ENCODE measurements at regions not wholly inside any gene's neighbourhood (a gene's known extent, or its start where the extent isn't known, plus 50 kb on each side); places are given as distances from the start of the nearest gene placed in this dataset.

DNA sequence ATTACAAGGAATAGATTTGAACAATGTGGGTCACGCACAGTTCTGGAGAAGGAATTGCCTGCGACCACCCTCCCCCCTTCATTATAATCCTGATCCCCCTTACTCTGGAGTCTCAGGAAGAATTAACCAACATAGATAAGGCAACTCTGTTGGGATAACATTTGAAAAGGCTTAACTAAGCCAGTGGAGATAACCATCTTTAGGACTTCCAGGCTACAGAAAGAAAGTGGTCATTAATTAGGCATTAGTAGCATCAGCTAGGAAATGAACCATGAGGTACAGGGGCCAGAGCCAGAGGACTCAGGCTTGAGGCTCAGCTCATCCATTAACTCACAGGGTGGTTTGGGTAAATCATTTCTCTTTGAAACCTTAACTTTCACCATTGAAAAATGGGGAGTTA, 720.0 kb upstream of the API5 start:
- no peak overlapping the region for H3K4me3 Mint-ChIP-seq
- H3K27ac Mint-ChIP-seq: no peak overlapping the region
- TF ChIP-seq, protein P1, sequence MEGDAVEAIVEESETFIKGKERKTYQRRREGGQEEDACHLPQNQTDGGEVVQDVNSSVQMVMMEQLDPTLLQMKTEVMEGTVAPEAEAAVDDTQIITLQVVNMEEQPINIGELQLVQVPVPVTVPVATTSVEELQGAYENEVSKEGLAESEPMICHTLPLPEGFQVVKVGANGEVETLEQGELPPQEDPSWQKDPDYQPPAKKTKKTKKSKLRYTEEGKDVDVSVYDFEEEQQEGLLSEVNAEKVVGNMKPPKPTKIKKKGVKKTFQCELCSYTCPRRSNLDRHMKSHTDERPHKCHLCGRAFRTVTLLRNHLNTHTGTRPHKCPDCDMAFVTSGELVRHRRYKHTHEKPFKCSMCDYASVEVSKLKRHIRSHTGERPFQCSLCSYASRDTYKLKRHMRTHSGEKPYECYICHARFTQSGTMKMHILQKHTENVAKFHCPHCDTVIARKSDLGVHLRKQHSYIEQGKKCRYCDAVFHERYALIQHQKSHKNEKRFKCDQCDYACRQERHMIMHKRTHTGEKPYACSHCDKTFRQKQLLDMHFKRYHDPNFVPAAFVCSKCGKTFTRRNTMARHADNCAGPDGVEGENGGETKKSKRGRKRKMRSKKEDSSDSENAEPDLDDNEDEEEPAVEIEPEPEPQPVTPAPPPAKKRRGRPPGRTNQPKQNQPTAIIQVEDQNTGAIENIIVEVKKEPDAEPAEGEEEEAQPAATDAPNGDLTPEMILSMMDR (IDR thresholded peaks at IDR 0.05): no peak
- peaks cover 8% of the 10 kb centered on the region for H3K27me3 Mint-ChIP-seq (ENCODE audit: low read depth, poor library complexity)
- H3K36me3 Mint-ChIP-seq (ENCODE audit: low read depth): no peaks in the 10 kb centered on the region
- no peaks in the 10 kb centered on the region for H3K9me3 Mint-ChIP-seq
- DNase-seq: no peak
- peaks cover 4% of the 10 kb centered on the region for H3K4me1 Mint-ChIP-seq

DNA sequence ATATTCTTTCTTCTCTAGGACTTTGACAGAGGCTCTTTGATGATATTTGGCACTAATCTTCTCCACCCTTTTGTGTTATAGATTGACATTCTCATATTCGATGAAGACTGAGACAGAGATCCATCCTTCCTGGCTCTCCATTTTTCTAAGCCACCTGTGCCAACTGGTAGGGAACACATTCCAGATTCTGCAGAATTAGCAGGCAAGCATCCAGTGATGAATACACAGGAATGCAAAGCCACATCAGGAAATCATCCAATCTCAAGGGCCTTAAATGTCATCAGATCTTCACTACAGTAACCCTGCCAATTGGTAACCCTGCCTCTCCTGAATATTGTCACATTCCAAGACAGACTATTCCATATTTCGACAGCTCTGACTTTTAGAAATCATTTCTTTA, 718.4 kb upstream of the API5 start:
- TF ChIP-seq, protein P1 (IDR thresholded peaks at IDR 0.05): no peak
- H3K4me3 Mint-ChIP-seq: no peak overlapping the region
- no peaks in the 10 kb centered on the region for H3K36me3 Mint-ChIP-seq (ENCODE audit: low read depth)
- peaks cover 4% of the 10 kb centered on the region for H3K4me1 Mint-ChIP-seq
- H3K27me3 Mint-ChIP-seq (ENCODE audit: low read depth, poor library complexity): peaks cover 8% of the 10 kb centered on the region
- no peak overlapping the region for H3K27ac Mint-ChIP-seq
- DNase-seq: no peak
- no peaks in the 10 kb centered on the region for H3K9me3 Mint-ChIP-seq

- DNase-seq: no peak
Observed at GRCh38 chr11:42595876-42596275, 715.9 kb upstream of the API5 start.

GRCh38 chr11:42596576-42597145, 715.1 kb upstream of the API5 start:
- TF ChIP-seq, protein P1 (IDR thresholded peaks at IDR 0.05): no peak
- no peaks in the 10 kb centered on the region for H3K36me3 Mint-ChIP-seq (ENCODE audit: low read depth)

More at GRCh38 chr11:42595876-42596275, 715.9 kb upstream of the API5 start:
- Mint-ChIP-seq H3K27ac (no peak overlapping the region), H3K4me1 (peaks cover 4% of the 10 kb centered on the region), H3K36me3 (ENCODE audit: low read depth) (no peaks in the 10 kb centered on the region), H3K9me3 (no peaks in the 10 kb centered on the region), H3K4me3 (no peak overlapping the region), H3K27me3 (ENCODE audit: low read depth, poor library complexity) (peaks cover 2% of the 10 kb centered on the region)
- TF ChIP-seq, protein P1 (IDR thresholded peaks at IDR 0.05): no peak

DNA sequence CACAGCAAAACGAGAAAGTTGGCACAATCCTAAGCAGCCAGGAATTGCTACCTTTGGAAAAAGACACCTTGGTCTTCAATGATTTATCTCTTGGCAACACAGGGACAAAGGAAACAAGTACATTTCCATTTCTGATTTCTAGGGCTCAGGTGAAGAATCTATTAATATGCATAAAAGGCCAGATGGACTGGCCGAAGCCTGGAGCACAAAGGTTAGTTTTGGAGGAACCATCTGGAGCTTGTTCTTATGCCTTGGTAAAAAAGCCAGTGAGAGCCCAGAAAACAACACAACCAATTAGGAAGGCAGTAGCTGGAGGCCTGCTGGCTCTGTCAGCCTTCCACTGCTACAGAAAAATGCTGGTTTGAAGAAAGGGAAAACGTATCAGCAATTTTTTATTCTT, 713.5 kb upstream of the API5 start:
- DNase-seq: no peak
- no peak overlapping the region for H3K27ac Mint-ChIP-seq
- H3K9me3 Mint-ChIP-seq: no peaks in the 10 kb centered on the region
- no peak overlapping the region for H3K4me3 Mint-ChIP-seq
- peaks cover 4% of the 10 kb centered on the region for H3K4me1 Mint-ChIP-seq
- H3K27me3 Mint-ChIP-seq (ENCODE audit: low read depth, poor library complexity): peaks cover 2% of the 10 kb centered on the region
- H3K36me3 Mint-ChIP-seq (ENCODE audit: low read depth): no peaks in the 10 kb centered on the region
- TF ChIP-seq, protein P1 (IDR thresholded peaks at IDR 0.05): no peak

More at GRCh38 chr11:42596576-42597145, 715.1 kb upstream of the API5 start:
- Mint-ChIP-seq H3K9me3 (no peaks in the 10 kb centered on the region), H3K4me1 (peaks cover 4% of the 10 kb centered on the region), H3K27ac (no peak overlapping the region), H3K4me3 (no peak overlapping the region), H3K27me3 (ENCODE audit: low read depth, poor library complexity) (peaks cover 2% of the 10 kb centered on the region)
- DNase-seq: no peak

DNA sequence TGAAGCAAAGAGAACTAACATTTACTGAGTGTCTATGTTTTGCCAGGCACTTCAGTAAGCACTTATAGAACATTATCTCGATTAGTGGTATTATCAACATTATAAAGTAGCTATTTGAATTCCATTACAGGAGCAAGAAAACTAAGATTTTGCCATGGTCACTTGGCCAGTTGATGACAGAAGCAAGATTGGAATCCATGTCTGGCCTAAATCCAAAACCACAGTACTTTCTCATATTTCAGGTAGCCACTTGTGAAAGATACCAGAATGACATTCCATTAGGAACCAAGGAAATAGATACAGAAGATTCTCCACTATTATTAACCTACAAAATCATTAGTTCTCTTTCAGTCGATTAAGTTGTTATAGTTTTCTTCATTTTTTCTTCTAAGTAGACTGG, 691.0 kb upstream of the API5 start:
- no peak for DNase-seq
- Mint-ChIP-seq H3K4me3 (no peak overlapping the region), H3K36me3 (ENCODE audit: low read depth) (no peaks in the 10 kb centered on the region), H3K27ac (no peak overlapping the region), H3K4me1 (peaks cover 21% of the 10 kb centered on the region), H3K27me3 (ENCODE audit: low read depth, poor library complexity) (no peaks in the 10 kb centered on the region), H3K9me3 (no peaks in the 10 kb centered on the region)
- TF ChIP-seq, protein P1 (IDR thresholded peaks at IDR 0.05): no peak
